ENCODE measurements at regions not wholly inside any gene's neighbourhood (a gene's known extent, or its start where the extent isn't known, plus 50 kb on each side); places are given as distances from the start of the nearest gene placed in this dataset.
"Not testable (repeated sequence)": the region's sequence is repeated elsewhere in the genome, so short reads cannot be mapped to it uniquely, and the experiment has no call there.

GRCh38 chr12:46711756-46712155 lies 114.0 kb downstream of the SLC38A4 start:
- no peak for DNase-seq (ENCODE audit: low read depth in 2 of 2)

DNA sequence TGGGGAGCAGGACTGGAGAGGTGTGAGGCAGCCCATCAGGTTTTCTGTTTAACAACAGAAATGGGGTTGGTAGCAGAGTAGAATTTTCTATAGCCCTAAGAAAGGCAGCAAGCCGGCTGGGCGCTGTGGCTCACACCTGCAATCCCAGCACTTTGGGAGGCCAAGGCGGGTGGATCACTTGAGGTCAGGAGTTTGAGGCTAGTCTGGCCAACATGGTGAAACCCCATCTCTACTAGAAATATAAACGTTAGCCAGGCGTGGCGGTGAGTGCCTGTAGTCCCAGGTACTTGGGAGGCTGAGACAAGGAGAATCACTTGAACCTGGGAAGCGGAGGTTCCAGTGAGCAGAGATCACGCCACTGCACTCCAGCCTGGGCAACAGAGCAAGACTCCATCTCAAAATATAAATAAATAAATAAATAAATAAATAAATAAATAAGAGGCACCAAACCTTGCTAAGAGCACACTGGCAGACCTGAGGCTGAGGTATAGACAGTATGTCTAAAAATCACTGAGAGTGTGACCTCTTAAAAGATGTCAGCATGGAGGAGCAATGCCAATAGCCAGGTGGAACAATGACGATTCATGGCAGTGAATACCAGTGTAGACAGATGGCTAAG lies 115.6 kb downstream of the SLC38A4 start:
- DNase-seq (ENCODE audit: low read depth in 2 of 2) = no peak

- DNase-seq (ENCODE audit: low read depth in 2 of 2) = no peak
These were observed 123.0 kb downstream of the SLC38A4 start for GRCh38 chr12:46702581-46703344.

DNA sequence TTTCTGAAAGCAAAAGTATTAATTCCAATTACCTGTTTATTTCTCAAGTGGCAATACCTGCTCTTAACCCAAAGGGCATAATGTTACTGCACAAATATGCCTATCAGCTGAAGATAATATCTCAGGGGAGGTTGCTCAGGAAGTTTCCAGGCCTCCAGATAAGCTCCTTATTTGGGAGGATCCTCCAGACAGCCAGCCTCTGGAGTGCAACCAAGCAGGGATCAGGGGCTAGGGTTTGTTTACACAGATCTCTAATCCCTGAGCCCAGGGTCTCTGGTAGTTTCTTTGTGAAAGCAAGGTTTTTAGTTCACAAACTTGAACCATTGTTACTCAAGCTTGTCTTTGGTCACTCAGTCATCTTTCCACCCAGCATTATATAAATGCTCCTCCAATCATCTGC lies 124.4 kb downstream of the SLC38A4 start:
- DNase-seq (ENCODE audit: low read depth in 2 of 2) = no peak

GRCh38 chr12:46699986-46700385 lies 125.8 kb downstream of the SLC38A4 start:
- no peak for DNase-seq (ENCODE audit: low read depth in 2 of 2)

GRCh38 chr12:46698003-46698402 lies 127.8 kb downstream of the SLC38A4 start:
- DNase-seq (ENCODE audit: low read depth in 2 of 2) = no peak

GRCh38 chr12:46693518-46693917 lies 132.3 kb downstream of the SLC38A4 start:
- no peak for DNase-seq (ENCODE audit: low read depth in 2 of 2)

- DNase-seq (ENCODE audit: low read depth in 2 of 2) = no peak
These were observed 132.8 kb downstream of the SLC38A4 start for GRCh38 chr12:46693034-46693433.

GRCh38 chr12:46692606-46693005 lies 133.2 kb downstream of the SLC38A4 start:
- no peak for DNase-seq (ENCODE audit: low read depth in 2 of 2)

GRCh38 chr12:46686267-46686942 lies 139.4 kb downstream of the SLC38A4 start:
- DNase-seq (ENCODE audit: low read depth in 2 of 2) = no peak

DNA sequence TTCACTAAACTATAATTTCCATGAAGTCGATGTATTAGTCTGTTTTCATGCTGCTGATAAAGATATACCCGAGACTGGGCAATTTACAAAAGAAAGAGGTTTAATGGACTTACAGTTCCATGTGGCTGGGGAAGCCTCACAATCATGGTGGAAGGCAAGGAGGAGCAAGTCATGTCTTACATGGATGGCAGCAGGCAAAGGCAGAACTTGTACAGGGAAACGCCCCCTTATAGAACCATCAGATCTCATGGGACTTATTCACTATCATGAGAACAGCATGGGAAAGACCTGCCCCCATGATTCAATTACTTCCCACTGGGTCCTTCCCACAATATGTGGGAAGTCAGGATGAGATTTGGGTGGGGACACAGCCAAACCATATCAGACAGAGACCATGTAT lies 141.6 kb downstream of the SLC38A4 start:
- not testable (repeated sequence) for DNase-seq (ENCODE audit: low read depth in 2 of 2)

DNA sequence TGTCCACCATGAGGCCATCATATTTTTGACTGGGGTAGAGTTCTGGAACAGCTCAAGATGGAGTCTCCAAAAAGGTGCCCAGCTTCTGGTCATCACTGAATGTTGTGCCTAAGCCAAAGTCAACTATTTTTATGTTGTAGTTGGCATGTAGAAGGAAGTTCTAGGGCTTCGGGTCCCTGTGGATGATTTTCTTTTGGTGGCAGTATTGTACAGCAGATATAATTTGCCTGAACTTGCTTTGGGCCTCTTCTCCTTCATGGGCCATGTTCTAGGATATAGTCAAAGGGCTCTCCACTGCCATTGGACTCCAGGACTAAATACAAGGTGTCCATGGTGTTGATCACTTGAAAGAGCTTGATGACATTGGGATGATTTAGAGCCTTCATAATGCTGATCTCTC lies 143.6 kb downstream of the SLC38A4 start:
- no peak for DNase-seq (ENCODE audit: low read depth in 2 of 2)

DNA sequence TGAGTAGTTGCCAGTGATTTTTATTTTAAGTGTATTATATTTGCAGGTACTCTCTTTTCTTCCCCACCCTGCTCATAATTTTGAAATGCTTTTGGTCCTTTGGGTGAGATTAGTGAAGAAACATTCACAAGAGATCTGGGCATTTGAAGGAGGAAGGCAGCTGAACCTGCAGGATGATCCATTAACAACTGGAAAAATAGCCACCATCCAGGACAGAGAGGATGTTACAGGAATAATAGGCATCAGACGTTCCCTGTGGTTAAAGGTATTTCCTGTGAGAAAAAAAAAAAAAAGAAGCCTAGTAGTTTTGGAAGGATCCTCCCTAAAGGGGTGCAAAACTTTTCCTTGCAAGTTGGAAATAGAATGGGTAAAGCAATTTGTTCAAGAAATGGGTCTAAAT lies 145.3 kb downstream of the SLC38A4 start:
- no peak for DNase-seq (ENCODE audit: low read depth in 2 of 2)

GRCh38 chr12:46679754-46680153 lies 146.0 kb downstream of the SLC38A4 start:
- no peak for DNase-seq (ENCODE audit: low read depth in 2 of 2)

DNA sequence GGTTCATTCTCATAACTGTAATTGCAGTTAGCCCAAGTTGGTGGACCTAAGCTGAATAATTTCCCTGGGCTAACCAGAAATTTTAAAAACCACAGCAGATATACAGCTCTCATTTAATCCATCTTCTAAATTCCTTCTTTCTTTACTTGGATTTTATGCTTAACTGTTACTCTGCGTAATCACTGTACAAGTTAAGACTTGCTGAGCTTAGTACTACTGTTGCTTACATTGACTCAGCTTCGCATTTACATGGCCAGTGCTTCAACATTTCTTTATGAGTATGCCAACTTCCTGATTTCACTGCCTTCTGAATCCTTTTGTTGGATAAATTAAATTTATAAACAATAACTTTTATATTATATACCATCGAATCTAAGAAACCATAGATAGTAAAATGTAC lies 147.4 kb downstream of the SLC38A4 start:
- no peak for DNase-seq (ENCODE audit: low read depth in 2 of 2)

DNA sequence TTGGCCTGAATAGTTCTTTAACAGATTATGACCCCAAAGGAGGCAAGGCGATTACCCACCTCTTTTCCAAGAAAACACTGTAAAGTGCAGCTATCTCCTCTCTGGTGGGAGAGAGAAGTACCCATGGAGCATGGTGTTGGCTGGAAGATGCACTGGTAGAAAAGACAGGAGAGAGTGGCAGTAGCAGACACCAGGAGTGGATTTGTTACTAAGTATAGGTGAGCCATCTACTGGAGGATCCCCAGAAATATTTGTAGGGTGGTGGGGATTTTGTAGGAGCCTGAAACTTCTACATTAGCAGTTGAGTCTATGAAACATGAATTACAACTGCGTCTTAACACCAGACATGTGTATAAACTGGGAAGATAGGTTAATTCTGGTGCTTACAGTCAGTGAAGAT lies 148.0 kb downstream of the SLC38A4 start:
- DNase-seq (ENCODE audit: low read depth in 2 of 2) = no peak

DNA sequence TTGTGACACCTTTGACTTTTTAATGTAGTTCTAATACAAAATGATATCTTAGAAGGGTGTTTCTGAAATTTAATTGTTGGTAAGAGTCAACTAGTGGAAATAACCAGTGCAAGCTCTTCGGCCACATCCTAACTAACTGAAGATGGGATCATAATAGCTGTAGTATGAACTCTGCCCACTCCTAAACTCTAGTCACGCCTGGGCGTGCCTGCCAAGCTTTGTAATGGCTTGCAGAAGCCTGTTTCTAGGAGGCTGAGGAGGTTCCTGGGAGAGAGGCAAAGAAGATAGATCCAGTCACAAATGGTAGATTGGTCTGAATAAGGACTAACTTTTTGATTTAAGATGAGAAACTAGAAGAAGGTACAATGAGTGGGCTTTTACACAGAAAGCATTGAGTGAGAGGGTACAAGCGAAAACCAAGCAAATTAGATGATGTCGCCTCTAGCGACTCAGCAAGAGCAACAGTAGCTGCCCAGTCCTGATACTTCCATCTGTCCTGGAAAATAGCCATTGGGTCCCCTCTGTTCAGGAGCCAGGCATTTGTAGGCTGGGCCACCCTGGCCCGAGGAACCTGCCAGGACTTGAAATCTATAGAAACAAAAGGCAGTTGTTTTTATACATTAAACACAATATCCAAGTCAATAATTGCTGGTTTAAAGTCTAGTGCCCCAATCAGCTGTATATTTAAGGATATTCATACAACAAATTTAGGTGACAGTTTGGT lies 148.8 kb downstream of the SLC38A4 start:
- no peak for DNase-seq (ENCODE audit: low read depth in 2 of 2)

DNA sequence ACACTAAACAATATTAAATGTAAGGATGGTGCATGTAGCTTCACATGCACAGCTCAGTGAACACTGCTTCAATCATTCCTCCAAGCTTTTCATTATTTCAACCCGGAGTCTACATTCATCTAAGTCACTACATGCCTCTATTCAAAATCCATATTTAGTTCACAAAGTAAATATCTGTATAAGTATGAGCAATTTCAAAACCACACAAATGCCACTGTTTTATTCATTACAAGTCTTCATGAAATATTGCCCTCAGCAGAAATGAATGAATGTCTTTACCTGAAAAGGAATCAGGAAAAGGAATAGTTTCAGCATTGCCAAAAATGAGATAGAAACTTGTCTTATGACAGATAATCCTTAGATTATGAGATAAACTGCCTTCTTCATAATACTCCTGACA lies 149.4 kb downstream of the SLC38A4 start:
- DNase-seq (ENCODE audit: low read depth in 2 of 2) = no peak

DNA sequence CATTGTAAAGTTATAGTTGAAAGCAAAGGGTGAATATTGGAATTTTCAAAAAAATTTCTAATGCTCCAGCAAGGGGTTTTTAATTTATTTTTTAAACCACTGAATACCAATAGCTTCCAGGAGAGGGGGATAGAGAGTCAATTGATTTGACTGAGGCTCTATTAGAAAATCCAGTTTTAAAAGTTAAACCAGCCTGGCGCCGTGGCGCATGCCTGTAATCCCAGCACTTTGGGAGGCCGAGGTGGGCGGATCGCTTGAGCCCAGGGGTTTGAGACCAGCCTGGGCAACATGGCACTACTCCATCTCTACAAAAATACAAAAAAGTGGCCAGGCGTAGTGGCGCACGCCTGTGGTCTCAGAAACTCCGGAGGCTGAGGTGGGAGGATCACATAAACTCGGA lies 150.1 kb downstream of the SLC38A4 start:
- DNase-seq (ENCODE audit: low read depth in 2 of 2) = no peak

DNA sequence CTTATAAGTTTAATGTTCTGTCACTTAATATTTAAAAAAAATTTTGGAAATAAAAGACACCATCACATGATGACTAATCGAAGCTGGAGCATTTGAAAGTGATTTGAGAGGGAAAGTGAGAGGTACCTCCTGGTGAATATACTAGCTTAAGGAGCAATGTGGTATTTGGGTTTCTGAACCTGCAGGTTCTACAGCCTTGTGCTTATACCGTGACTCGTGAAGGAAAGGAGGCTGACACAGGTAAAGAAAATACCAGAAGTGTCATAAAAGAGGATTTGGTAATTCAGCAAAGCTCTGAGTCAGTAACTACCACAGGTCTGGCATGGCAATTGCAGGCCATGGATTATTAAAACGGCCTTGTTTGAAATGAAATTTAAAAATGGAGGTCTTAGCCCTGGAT lies 151.0 kb downstream of the SLC38A4 start:
- DNase-seq (ENCODE audit: low read depth in 2 of 2) = no peak

- no peak for DNase-seq (ENCODE audit: low read depth in 2 of 2)
These were observed 151.7 kb downstream of the SLC38A4 start for GRCh38 chr12:46674129-46674528.

GRCh38 chr12:46671102-46671501 lies 154.7 kb downstream of the SLC38A4 start:
- DNase-seq (ENCODE audit: low read depth in 2 of 2) = no peak
